Effector memory CD8-positive, alpha-beta T cell (primary cell): ENCODE measurements at regions not wholly inside any gene's neighbourhood (a gene's known extent, or its start where the extent isn't known, plus 50 kb on each side); places are given as distances from the start of the nearest gene placed in this dataset.

Experiments used
- ATAC-seq: fragments of 150-1000 bp; cut with Tn5 transposase; replicated peaks from 2 replicates; pipeline ENCODE4 v1.10.0; 2021; ENCODE audit warnings: mild to moderate bottlenecking, moderate library complexity
- DNase-seq, 3 experiments: peaks; one replicate each; pipeline ENCODE4 v3.0.0; 2021
- H3K27ac Mint-ChIP-seq, 2 donors: one replicate each; pipeline ENCODE4 v1.8.0; 2022; ENCODE audit warnings: mild to moderate bottlenecking in 2 of 2, mixed read lengths in 2 of 2, moderate library complexity in 2 of 2
- H3K27me3 Mint-ChIP-seq, 2 donors: one replicate each; pipeline ENCODE4 v1.8.0; 2022; ENCODE audit warnings: mixed read lengths in 2 of 2
- H3K36me3 Mint-ChIP-seq: one replicate; pipeline ENCODE4 v1.8.0; 2022; ENCODE audit warnings: mild to moderate bottlenecking, moderate library complexity, mixed read lengths; ENCODE audit not compliant: insufficient read depth
- H3K4me1 Mint-ChIP-seq, 2 donors: one replicate each; pipeline ENCODE4 v1.8.0; 2022; ENCODE audit warnings: low read depth in 2 of 2, mixed read lengths in 2 of 2
- H3K4me3 Mint-ChIP-seq, 2 donors: one replicate each; pipeline ENCODE4 v1.8.0; 2022; ENCODE audit warnings: mild to moderate bottlenecking in 2 of 2, mixed read lengths in 2 of 2, moderate library complexity in 2 of 2
- H3K9me3 Mint-ChIP-seq, 2 donors: one replicate each; pipeline ENCODE4 v1.8.0; 2022; ENCODE audit warnings: mixed read lengths in 2 of 2

DNA sequence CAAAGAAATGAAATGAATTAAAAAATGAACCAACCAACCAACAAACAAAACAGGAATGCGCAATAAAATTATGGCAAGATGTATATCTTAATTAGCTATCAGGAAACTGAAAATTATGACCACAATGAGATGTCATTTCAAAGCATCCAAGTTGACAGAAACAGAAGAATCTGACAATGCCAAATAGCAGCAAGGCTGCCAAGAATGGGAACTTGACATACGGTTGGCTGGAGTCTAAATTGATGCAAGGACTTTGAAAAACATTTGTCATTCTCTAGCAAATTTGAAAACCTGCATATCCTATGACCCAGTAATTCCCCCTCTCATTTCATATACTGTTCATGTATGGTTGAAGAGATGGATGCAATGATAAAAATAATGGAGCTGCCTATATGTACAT, 1262.6 kb downstream of the TBC1D22A start:
- no peak for ATAC-seq
- H3K36me3 Mint-ChIP-seq, result peaks cover 2% of the 10 kb centered on the region
- H3K27ac Mint-ChIP-seq, result no peak overlapping the region
- H3K9me3 Mint-ChIP-seq, result peaks cover 0 to 6% of the 10 kb centered on the region in 2 donors
- no peaks in the 10 kb centered on the region for H3K4me1 Mint-ChIP-seq
- H3K4me3 Mint-ChIP-seq, result no peak overlapping the region
- H3K27me3 Mint-ChIP-seq, result peaks cover 13 to 19% of the 10 kb centered on the region in 2 donors
- DNase-seq, result no peak

DNA sequence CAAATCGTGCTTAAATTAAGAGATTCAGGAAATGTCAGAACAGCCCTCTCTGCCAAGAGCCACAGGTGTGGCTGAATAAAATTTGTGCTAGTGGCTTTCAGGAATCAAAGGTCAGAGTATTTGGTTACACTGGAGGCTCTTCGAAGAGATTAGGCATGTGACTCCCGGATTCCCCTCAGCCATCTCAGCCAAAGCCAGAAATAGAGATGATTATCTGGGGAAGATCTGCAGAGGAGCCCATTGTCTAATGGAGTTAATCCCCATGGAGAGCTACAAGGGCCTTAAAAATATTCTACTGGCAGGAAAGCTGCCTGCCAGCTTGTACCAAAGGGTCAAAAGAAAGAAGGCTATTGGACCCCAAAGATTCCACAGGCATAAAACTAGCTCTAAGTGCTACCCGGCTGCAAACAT, 1259.5 kb downstream of the TBC1D22A start:
- DNase-seq (no peak), ATAC-seq (no peak)
- Mint-ChIP-seq H3K4me3 (no peak overlapping the region), H3K4me1 (no peaks in the 10 kb centered on the region), H3K9me3 (peaks cover 15 to 24% of the 10 kb centered on the region in 2 donors), H3K27ac (no peak overlapping the region), H3K27me3 (peaks cover 42 to 50% of the 10 kb centered on the region in 2 donors), H3K36me3 (peaks cover 2% of the 10 kb centered on the region)

GRCh38 chr22:48018346-48018745, 1255.9 kb downstream of the TBC1D22A start:
- Mint-ChIP-seq H3K36me3 (no peaks in the 10 kb centered on the region), H3K4me1 (no peaks in the 10 kb centered on the region), H3K27ac (no peak overlapping the region), H3K27me3 (peaks cover 54 to 64% of the 10 kb centered on the region in 2 donors), H3K9me3 (peaks cover 15 to 24% of the 10 kb centered on the region in 2 donors), H3K4me3 (no peak overlapping the region)
- ATAC-seq (no peak), DNase-seq (no peak)

DNA sequence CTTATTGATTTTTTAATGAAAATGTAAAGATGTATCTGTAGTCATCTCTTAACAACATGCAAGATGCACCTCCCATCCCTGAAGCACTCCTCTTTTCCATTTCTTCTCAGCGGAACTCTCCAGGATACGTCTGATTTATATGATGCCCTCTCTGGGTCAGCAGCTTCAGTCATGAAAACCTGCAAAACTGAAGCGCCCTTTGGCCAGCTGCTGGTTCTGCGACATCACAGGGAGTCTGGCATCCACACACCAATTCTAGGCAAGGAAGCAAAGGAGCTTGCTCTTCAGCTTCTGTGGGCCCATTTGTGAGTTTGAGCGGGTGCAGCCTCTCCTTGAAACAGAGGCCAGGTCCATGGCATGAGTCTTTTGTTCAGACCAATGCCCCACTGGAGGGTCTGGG, 1253.3 kb downstream of the TBC1D22A start:
- H3K27me3 Mint-ChIP-seq, result peaks cover 47 to 51% of the 10 kb centered on the region in 2 donors

GRCh38 chr22:48004936-48005335, 1242.5 kb downstream of the TBC1D22A start:
- no peak for DNase-seq
- Mint-ChIP-seq H3K9me3 (no peaks in the 10 kb centered on the region), H3K27me3 (peaks cover 4 to 43% of the 10 kb centered on the region in 2 donors), H3K4me3 (no peak overlapping the region), H3K36me3 (no peaks in the 10 kb centered on the region), H3K4me1 (no peaks in the 10 kb centered on the region), H3K27ac (no peak overlapping the region)
- ATAC-seq, result no peak

More for the DNA sequence above, 1253.3 kb downstream of the TBC1D22A start:
- H3K36me3 Mint-ChIP-seq, result no peaks in the 10 kb centered on the region
- ATAC-seq (no peak), DNase-seq (no peak)
- H3K4me3 Mint-ChIP-seq, result no peak overlapping the region
- no peaks in the 10 kb centered on the region for H3K4me1 Mint-ChIP-seq
- peaks cover 15 to 24% of the 10 kb centered on the region in 2 donors for H3K9me3 Mint-ChIP-seq
- H3K27ac Mint-ChIP-seq, result no peak overlapping the region

GRCh38 chr22:48004038-48004437, 1241.6 kb downstream of the TBC1D22A start:
- peaks cover 4 to 43% of the 10 kb centered on the region in 2 donors for H3K27me3 Mint-ChIP-seq

GRCh38 chr22:48001101-48001500, 1238.7 kb downstream of the TBC1D22A start:
- no peaks in the 10 kb centered on the region for H3K36me3 Mint-ChIP-seq
- no peak for ATAC-seq
- no peak overlapping the region for H3K4me3 Mint-ChIP-seq
- H3K27me3 Mint-ChIP-seq, result peaks cover 4 to 50% of the 10 kb centered on the region in 2 donors
- H3K27ac Mint-ChIP-seq, result no peak overlapping the region
- no peaks in the 10 kb centered on the region for H3K4me1 Mint-ChIP-seq
- no peak for DNase-seq
- H3K9me3 Mint-ChIP-seq, result no peaks in the 10 kb centered on the region

More at GRCh38 chr22:48004038-48004437, 1241.6 kb downstream of the TBC1D22A start:
- no peaks in the 10 kb centered on the region for H3K4me1 Mint-ChIP-seq
- ATAC-seq, result no peak
- no peak for DNase-seq
- no peaks in the 10 kb centered on the region for H3K36me3 Mint-ChIP-seq
- H3K4me3 Mint-ChIP-seq, result no peak overlapping the region
- no peak overlapping the region for H3K27ac Mint-ChIP-seq
- no peaks in the 10 kb centered on the region for H3K9me3 Mint-ChIP-seq

GRCh38 chr22:47997612-47998011, 1235.2 kb downstream of the TBC1D22A start:
- Mint-ChIP-seq H3K4me3 (no peak overlapping the region), H3K27me3 (peaks cover 12 to 47% of the 10 kb centered on the region in 2 donors), H3K27ac (no peak overlapping the region), H3K9me3 (no peaks in the 10 kb centered on the region), H3K4me1 (no peaks in the 10 kb centered on the region), H3K36me3 (no peaks in the 10 kb centered on the region)
- DNase-seq (no peak), ATAC-seq (no peak)

DNA sequence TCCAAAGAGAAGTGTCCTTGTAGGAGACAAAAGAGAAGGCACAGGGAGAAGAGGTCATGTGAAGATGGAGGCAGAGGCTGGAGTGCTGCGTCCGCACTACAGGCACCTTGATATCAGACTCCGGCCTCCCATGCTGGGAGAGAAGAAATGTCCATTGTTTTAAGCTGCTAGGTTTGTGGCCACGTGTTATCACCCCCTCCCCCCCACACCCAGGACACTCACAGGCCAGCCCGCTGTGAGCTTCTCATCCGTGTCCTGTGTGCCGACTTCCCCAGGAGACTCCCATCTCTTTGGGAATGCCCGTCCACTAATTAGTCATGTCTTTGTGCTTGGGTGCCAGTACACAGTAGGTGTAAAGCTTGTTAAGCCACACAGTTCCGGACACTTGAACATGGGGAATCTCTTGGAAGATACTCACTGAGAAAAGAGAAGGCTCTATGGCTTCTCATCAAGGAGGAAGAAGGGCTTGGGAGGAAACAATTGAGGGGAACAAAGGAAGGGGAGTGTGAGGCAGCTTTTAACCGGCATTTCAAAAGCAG, 1234.7 kb downstream of the TBC1D22A start:
- H3K36me3 Mint-ChIP-seq, result no peaks in the 10 kb centered on the region
- H3K4me3 Mint-ChIP-seq, result no peak overlapping the region
- H3K27ac Mint-ChIP-seq, result no peak overlapping the region
- H3K27me3 Mint-ChIP-seq, result peaks cover 12 to 42% of the 10 kb centered on the region in 2 donors
- DNase-seq (no peak), ATAC-seq (no peak)
- no peaks in the 10 kb centered on the region for H3K4me1 Mint-ChIP-seq
- no peaks in the 10 kb centered on the region for H3K9me3 Mint-ChIP-seq

- no peaks in the 10 kb centered on the region for H3K4me1 Mint-ChIP-seq
Measured at GRCh38 chr22:47996446-47996857, 1234.0 kb downstream of the TBC1D22A start.

GRCh38 chr22:47995718-47996117, 1233.3 kb downstream of the TBC1D22A start:
- Mint-ChIP-seq H3K27me3 (peaks cover 12 to 49% of the 10 kb centered on the region in 2 donors), H3K9me3 (no peaks in the 10 kb centered on the region), H3K4me3 (no peak overlapping the region), H3K27ac (no peak overlapping the region), H3K36me3 (no peaks in the 10 kb centered on the region), H3K4me1 (no peaks in the 10 kb centered on the region)
- no peak for DNase-seq
- no peak for ATAC-seq

More at GRCh38 chr22:47996446-47996857, 1234.0 kb downstream of the TBC1D22A start:
- Mint-ChIP-seq H3K27ac (no peak overlapping the region), H3K4me3 (no peak overlapping the region), H3K9me3 (no peaks in the 10 kb centered on the region), H3K27me3 (peaks cover 12 to 42% of the 10 kb centered on the region in 2 donors), H3K36me3 (no peaks in the 10 kb centered on the region)
- no peak for ATAC-seq
- no peak for DNase-seq

DNA sequence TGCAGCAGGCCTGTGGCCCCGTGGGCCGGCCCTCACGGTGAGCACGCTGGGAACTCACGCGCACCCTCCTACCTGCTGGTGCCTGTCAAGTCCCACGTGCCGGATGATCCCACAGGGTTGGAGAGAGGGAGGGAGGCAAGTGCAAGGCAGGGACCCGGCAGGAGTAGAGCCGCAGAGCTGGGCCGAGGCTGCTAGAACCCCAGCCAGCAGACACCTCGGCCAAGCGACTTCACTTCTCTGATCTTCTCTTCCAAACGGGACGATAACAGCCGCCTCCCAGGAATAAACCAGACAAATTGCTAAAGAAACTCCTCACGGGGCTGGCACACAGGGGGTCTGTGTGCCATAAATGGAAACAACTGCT, 1232.8 kb downstream of the TBC1D22A start:
- Mint-ChIP-seq H3K27ac (no peak overlapping the region), H3K4me1 (no peaks in the 10 kb centered on the region), H3K9me3 (no peaks in the 10 kb centered on the region), H3K27me3 (peaks cover 12 to 50% of the 10 kb centered on the region in 2 donors), H3K4me3 (no peak overlapping the region), H3K36me3 (no peaks in the 10 kb centered on the region)
- no peak for DNase-seq
- no peak for ATAC-seq

GRCh38 chr22:47994601-47995263, 1232.3 kb downstream of the TBC1D22A start:
- Mint-ChIP-seq H3K4me3 (no peak overlapping the region), H3K4me1 (no peaks in the 10 kb centered on the region), H3K27ac (no peak overlapping the region), H3K27me3 (peaks cover 17 to 53% of the 10 kb centered on the region in 2 donors), H3K9me3 (no peaks in the 10 kb centered on the region), H3K36me3 (no peaks in the 10 kb centered on the region)
- ATAC-seq (no peak), DNase-seq (no peak)

DNA sequence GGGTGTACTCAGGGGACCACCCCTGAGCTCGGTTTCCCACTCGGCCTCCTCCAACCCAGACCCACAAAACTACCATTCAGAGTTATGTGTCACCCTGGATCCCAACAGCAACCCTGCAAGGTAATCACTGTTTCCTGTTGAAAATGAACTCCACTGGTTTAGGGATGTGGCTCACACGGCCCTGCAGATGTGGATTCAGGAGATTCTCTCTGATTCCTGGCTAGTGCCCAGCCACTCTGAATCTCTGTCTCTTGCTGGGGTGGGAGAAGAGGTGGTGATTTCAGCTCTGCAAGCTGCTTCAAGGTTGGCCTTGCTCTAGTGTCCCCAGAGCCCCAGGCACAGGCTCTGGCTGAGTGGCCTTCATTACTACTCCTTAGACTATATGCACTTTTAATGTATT, 1231.6 kb downstream of the TBC1D22A start:
- no peak overlapping the region for H3K4me3 Mint-ChIP-seq
- ATAC-seq (no peak), DNase-seq (no peak)
- H3K36me3 Mint-ChIP-seq, result no peaks in the 10 kb centered on the region
- no peak overlapping the region for H3K27ac Mint-ChIP-seq
- no peaks in the 10 kb centered on the region for H3K4me1 Mint-ChIP-seq
- peaks cover 20 to 58% of the 10 kb centered on the region in 2 donors for H3K27me3 Mint-ChIP-seq
- no peaks in the 10 kb centered on the region for H3K9me3 Mint-ChIP-seq
